HL-60 (cell line): ENCODE measurements at regions not wholly inside any gene's neighbourhood (a gene's known extent, or its start where the extent isn't known, plus 50 kb on each side); places are given as distances from the start of the nearest gene placed in this dataset.

Experiments used
- GABPA ChIP-seq: IDR thresholded peaks from 2 replicates; pipeline ENCODE4 v1.6.1; 2012; ENCODE audit warnings: low read depth
- POLR2AphosphoS5 ChIP-seq: IDR thresholded peaks from 2 replicates; pipeline ENCODE4 v1.6.1; 2012; ENCODE audit warnings: low read depth
- TF ChIP-seq, protein P1 (sequence below): IDR thresholded peaks from one replicate; pipeline ENCODE4 v1.5.1; 2011; ENCODE audit warnings: low read length, control low read depth, inconsistent platforms; ENCODE audit not compliant: insufficient read depth
- TF ChIP-seq, protein P2 (sequence below): IDR thresholded peaks from 2 replicates; pipeline ENCODE4 v1.6.1; 2012; ENCODE audit warnings: low read depth; ENCODE audit not compliant: insufficient replicate concordance

DNA sequence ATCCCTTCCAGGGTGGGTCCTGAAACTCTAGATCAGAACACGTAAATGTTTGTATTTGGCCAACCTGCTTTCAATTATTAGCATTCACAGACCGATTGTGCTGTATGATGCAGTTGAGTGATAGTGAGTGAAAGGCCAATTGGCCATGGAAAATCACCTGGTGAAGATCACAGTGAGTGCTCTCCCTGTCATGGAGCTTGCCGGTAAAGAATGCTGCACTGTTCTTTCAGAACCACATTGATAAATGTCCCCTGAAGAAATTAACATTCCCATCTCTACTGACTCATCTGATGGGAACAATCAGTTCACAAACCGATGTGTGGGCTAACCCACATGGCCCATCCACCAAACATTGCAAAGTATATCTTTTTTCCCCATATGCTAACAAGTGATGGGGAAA is 324.8 kb upstream of the TBL1XR1 start:
- TF ChIP-seq, protein P1, sequence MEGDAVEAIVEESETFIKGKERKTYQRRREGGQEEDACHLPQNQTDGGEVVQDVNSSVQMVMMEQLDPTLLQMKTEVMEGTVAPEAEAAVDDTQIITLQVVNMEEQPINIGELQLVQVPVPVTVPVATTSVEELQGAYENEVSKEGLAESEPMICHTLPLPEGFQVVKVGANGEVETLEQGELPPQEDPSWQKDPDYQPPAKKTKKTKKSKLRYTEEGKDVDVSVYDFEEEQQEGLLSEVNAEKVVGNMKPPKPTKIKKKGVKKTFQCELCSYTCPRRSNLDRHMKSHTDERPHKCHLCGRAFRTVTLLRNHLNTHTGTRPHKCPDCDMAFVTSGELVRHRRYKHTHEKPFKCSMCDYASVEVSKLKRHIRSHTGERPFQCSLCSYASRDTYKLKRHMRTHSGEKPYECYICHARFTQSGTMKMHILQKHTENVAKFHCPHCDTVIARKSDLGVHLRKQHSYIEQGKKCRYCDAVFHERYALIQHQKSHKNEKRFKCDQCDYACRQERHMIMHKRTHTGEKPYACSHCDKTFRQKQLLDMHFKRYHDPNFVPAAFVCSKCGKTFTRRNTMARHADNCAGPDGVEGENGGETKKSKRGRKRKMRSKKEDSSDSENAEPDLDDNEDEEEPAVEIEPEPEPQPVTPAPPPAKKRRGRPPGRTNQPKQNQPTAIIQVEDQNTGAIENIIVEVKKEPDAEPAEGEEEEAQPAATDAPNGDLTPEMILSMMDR: no peak
- TF ChIP-seq, protein P2, sequence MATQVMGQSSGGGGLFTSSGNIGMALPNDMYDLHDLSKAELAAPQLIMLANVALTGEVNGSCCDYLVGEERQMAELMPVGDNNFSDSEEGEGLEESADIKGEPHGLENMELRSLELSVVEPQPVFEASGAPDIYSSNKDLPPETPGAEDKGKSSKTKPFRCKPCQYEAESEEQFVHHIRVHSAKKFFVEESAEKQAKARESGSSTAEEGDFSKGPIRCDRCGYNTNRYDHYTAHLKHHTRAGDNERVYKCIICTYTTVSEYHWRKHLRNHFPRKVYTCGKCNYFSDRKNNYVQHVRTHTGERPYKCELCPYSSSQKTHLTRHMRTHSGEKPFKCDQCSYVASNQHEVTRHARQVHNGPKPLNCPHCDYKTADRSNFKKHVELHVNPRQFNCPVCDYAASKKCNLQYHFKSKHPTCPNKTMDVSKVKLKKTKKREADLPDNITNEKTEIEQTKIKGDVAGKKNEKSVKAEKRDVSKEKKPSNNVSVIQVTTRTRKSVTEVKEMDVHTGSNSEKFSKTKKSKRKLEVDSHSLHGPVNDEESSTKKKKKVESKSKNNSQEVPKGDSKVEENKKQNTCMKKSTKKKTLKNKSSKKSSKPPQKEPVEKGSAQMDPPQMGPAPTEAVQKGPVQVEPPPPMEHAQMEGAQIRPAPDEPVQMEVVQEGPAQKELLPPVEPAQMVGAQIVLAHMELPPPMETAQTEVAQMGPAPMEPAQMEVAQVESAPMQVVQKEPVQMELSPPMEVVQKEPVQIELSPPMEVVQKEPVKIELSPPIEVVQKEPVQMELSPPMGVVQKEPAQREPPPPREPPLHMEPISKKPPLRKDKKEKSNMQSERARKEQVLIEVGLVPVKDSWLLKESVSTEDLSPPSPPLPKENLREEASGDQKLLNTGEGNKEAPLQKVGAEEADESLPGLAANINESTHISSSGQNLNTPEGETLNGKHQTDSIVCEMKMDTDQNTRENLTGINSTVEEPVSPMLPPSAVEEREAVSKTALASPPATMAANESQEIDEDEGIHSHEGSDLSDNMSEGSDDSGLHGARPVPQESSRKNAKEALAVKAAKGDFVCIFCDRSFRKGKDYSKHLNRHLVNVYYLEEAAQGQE: no peak
- no peak for TF ChIP-seq POLR2AphosphoS5
- TF ChIP-seq GABPA: no peak
